Thyroid gland (tissue), 4 donors: ENCODE measurements at regions not wholly inside any gene's neighbourhood (a gene's known extent, or its start where the extent isn't known, plus 50 kb on each side); places are given as distances from the start of the nearest gene placed in this dataset. TPM values are rescaled to one million over a fixed set of nuclear protein-coding genes. Genes with fewer than 3 reads are reported as not detected.

ENCODE experiments used
- DNase-seq, 2 donors: peaks; one replicate each; pipeline ENCODE4 v3.0.0-alpha.2; 2019
- H3K27ac ChIP-seq, 3 donors: fragments of 200-600 bp; sonication (generic); 1 replicate in 2 of 3; 2 replicates in 1 of 3; pipeline ENCODE4 v1.5.1; 2016 to 2019; ENCODE audit warnings: mild to moderate bottlenecking in 1 of 3, moderate library complexity in 1 of 3
- H3K27me3 ChIP-seq: fragments of 200-600 bp; sonication (generic); one replicate; pipeline ENCODE4 v1.5.1; 2019
- H3K36me3 ChIP-seq, 2 donors: fragments of 200-600 bp; sonication (generic); one replicate each; pipeline ENCODE4 v1.5.1; 2016 to 2019
- H3K4me1 ChIP-seq, 2 donors: fragments of 200-600 bp; sonication (generic); one replicate each; pipeline ENCODE4 v1.5.1; 2017 to 2019
- H3K4me3 ChIP-seq, 3 donors: fragments of 200-600 bp; sonication (generic); replicated peaks in 1 of 3; 1 replicate in 2 of 3; 2 replicates in 1 of 3; pipeline ENCODE4 v1.5.1; 2016; ENCODE audit warnings: mild to moderate bottlenecking in 1 of 3
- H3K9me3 ChIP-seq: fragments of 200-600 bp; sonication (generic); one replicate; pipeline ENCODE4 v1.5.1; 2017
- POLR2A ChIP-seq, 2 donors: fragments of 450-650 bp; IDR thresholded peaks; one replicate each; pipeline ENCODE4 v1.6.1; 2017; ENCODE audit warnings: antibody characterized with exemption in 2 of 2, mild to moderate bottlenecking in 2 of 2, moderate library complexity in 1 of 2
- WGBS, 2 donors: methylation state at CpG; one replicate each; pipeline ENCODE4 v1.1.5; 2017; 5-methylcytosine and 5-hydroxymethylcytosine counted together
- intact Hi-C: fragments of 100-400 bp; cut with DNase I; formaldehyde crosslinking; loops from one replicate; pipeline ENCODE4 v1.15.1; 2023
- small RNA-seq: library from RNA; depleted of rRNA; stranded (forward); fragments of <200 nt; gene quantifications from one replicate; pipeline ENCODE3, GENCODE V24; 2016
- TF ChIP-seq, protein P1 (sequence below), 6 experiments: fragments of 200-600 bp in 3 of 6; fragments of 450-650 bp in 3 of 6; sonication (generic) in 3 of 6; IDR thresholded peaks; one replicate each; pipeline ENCODE4 v1.5.1; 2016 to 2019; ENCODE audit warnings: antibody characterized with exemption in 6 of 6, mild to moderate bottlenecking in 2 of 6, inconsistent platforms in 1 of 6, moderate library complexity in 1 of 6

DNA sequence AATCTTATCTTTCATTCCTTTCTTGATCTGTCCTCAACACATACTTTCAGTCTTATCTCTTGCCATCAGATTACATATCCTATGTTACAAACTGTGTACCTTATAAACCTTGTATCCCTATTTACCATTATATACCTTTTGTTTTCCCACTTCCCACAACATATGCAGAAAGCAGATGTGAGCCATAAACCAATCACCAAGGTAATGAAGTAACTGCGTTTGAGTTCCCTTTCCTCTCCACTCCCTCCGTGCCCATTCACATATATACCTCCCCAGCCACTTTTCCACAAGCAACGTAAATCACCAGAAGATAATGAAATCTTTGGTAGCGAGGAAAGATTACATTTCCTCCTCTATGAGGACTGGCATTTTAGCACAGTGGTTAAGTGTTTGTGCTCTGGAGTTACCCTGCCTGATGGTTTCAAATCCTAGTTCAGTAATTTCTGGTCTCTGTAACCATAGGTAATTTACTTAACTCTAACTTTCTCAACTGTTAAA, 55.5 kb upstream of the PHF14 start:
- no peaks in the 10 kb centered on the region for H3K9me3 ChIP-seq
- H3K36me3 ChIP-seq, result no peaks in the 10 kb centered on the region
- DNase-seq, result no peak
- H3K4me1 ChIP-seq, result no peaks in the 10 kb centered on the region
- no peaks in the 10 kb centered on the region for H3K27me3 ChIP-seq
- no peak for TF ChIP-seq POLR2A (IDR thresholded peaks at IDR 0.05)
- TF ChIP-seq, protein P1, sequence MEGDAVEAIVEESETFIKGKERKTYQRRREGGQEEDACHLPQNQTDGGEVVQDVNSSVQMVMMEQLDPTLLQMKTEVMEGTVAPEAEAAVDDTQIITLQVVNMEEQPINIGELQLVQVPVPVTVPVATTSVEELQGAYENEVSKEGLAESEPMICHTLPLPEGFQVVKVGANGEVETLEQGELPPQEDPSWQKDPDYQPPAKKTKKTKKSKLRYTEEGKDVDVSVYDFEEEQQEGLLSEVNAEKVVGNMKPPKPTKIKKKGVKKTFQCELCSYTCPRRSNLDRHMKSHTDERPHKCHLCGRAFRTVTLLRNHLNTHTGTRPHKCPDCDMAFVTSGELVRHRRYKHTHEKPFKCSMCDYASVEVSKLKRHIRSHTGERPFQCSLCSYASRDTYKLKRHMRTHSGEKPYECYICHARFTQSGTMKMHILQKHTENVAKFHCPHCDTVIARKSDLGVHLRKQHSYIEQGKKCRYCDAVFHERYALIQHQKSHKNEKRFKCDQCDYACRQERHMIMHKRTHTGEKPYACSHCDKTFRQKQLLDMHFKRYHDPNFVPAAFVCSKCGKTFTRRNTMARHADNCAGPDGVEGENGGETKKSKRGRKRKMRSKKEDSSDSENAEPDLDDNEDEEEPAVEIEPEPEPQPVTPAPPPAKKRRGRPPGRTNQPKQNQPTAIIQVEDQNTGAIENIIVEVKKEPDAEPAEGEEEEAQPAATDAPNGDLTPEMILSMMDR (IDR thresholded peaks at IDR 0.05), result no peak
- intact Hi-C loops, result no loop called here
- WGBS, 2 donors, result 74 to 81% methylated on average over 4 of the region's 4 CpGs
- H3K27ac ChIP-seq, result no peak overlapping the region
- no peak overlapping the region for H3K4me3 ChIP-seq

DNA sequence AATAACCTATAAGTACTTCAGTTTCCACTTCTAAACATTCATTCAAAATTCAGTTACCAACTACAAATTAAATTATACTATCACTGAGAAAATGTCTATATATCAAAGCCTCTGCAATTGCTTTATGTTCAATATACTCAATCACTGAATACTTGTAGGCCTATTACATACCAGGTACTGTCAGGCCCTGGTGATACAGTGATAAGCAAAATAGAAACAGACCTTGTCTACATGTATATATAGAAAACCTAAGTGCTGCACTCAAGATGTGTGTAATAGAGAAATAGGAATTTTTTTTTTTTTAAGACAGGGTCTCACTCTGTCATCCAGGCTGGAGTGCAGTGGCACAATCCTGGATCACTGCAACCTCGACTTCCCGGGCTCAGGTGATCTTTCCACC, 53.7 kb upstream of the PHF14 start:
- 44 to 55% methylated on average over 2 of the region's 2 CpGs for WGBS, 2 donors
- intact Hi-C loops, result no loop called here
- no peak for TF ChIP-seq POLR2A (IDR thresholded peaks at IDR 0.05)
- TF ChIP-seq, protein P1 (IDR thresholded peaks at IDR 0.05), result no peak
- Histone ChIP-seq H3K27ac (no peak overlapping the region), H3K27me3 (no peaks in the 10 kb centered on the region), H3K4me1 (no peaks in the 10 kb centered on the region), H3K36me3 (no peaks in the 10 kb centered on the region), H3K4me3 (no peak overlapping the region), H3K9me3 (no peaks in the 10 kb centered on the region)
- no peak for DNase-seq

Small RNA genes lying in the stretch of these regions (small RNA-seq; reads per million reads assigned to genes)
- gene AC004852.1, result not detected
- gene AC009945.1, result not detected
- gene RF00012, result not detected
- not detected for gene RF00019
